ENCODE measurements at regions not wholly inside any gene's neighbourhood (a gene's known extent, or its start where the extent isn't known, plus 50 kb on each side); places are given as distances from the start of the nearest gene placed in this dataset.

DNA sequence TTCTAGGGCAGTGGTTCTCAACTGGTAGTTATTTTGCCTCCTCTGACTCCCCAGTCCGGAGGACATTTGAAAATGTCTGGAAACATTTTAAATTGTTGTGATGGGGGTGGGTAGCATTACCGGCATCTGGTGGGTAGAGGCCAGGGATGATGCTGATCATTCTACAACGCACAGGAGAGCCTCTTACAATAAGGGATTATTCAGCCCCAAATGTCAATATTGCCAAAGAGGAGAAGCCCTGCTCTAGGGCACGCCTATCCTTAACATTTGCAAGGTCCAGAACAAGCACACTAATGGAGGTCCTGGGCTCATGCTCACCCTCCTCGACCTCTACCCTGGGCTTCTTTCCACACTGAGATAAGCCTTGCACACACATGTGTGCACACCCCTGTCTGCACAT, 106.4 kb downstream of the MINAR1 start:
- TF ChIP-seq, protein P1, sequence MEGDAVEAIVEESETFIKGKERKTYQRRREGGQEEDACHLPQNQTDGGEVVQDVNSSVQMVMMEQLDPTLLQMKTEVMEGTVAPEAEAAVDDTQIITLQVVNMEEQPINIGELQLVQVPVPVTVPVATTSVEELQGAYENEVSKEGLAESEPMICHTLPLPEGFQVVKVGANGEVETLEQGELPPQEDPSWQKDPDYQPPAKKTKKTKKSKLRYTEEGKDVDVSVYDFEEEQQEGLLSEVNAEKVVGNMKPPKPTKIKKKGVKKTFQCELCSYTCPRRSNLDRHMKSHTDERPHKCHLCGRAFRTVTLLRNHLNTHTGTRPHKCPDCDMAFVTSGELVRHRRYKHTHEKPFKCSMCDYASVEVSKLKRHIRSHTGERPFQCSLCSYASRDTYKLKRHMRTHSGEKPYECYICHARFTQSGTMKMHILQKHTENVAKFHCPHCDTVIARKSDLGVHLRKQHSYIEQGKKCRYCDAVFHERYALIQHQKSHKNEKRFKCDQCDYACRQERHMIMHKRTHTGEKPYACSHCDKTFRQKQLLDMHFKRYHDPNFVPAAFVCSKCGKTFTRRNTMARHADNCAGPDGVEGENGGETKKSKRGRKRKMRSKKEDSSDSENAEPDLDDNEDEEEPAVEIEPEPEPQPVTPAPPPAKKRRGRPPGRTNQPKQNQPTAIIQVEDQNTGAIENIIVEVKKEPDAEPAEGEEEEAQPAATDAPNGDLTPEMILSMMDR (IDR thresholded peaks at IDR 0.05): no peak
- TF ChIP-seq EZH2 (IDR thresholded peaks at IDR 0.05; ENCODE audit: borderline replicate concordance, insufficient read depth, low read depth, low read length, poor library complexity, severe bottlenecking): no peak
- ChIA-PET POLR2A (no interaction called here), CTCF (no interaction called here)
- H3K4me3 Mint-ChIP-seq: no peak overlapping the region
- DNase-seq (no peak), ATAC-seq (ENCODE audit: low read depth) (no peak)
- H3K27ac Mint-ChIP-seq: no peak overlapping the region
- 83% methylated on average over 3 of the region's 5 CpGs for WGBS (ENCODE audit: insufficient coverage)
- H3K9ac ChIP-seq (ENCODE audit: low read length): no peak overlapping the region
- intact Hi-C loops (cut with micrococcal nuclease): no loop called here
- H3K27me3 ChIP-seq (replicated peaks in 1 of 4; ENCODE audit: control extremely low read depth in 1 of 4, control insufficient read depth in 3 of 4, insufficient read depth in 4 of 4, low read length in 3 of 4): peaks cover 0 to 4% (median 0%) of the 10 kb centered on the region in 4 experiments
- no peaks in the 10 kb centered on the region for H3K9me3 Mint-ChIP-seq (ENCODE audit: insufficient read depth)
- H4K20me1 ChIP-seq (ENCODE audit: control insufficient read depth, insufficient read depth, low read length, poor library complexity, severe bottlenecking): no peaks in the 10 kb centered on the region
- no peaks in the 10 kb centered on the region for H3K36me3 ChIP-seq (replicated peaks in 1 of 2; ENCODE audit: control extremely low read depth in 1 of 2, control insufficient read depth in 1 of 2, extremely low read depth in 1 of 2, insufficient read depth in 2 of 2, low read length in 1 of 2)
- no peak overlapping the region for H3K27ac ChIP-seq (ENCODE audit: low read length in 2 of 2)
- no peaks in the 10 kb centered on the region for H3K79me2 ChIP-seq (ENCODE audit: control insufficient read depth, insufficient read depth, low read length)
- H3K9me3 ChIP-seq (ENCODE audit: control extremely low read depth in 1 of 3, control insufficient read depth in 2 of 3, insufficient read depth in 1 of 3, low read length in 2 of 3): no peaks in the 10 kb centered on the region
- H2AFZ ChIP-seq (ENCODE audit: insufficient read depth, low read depth, low read length, poor library complexity, severe bottlenecking): no peak overlapping the region
- peaks cover 6% of the 10 kb centered on the region for H3K27me3 Mint-ChIP-seq
- H3K4me1 Mint-ChIP-seq: no peaks in the 10 kb centered on the region
- no peak overlapping the region for H3K4me3 ChIP-seq (ENCODE audit: control extremely low read depth in 1 of 5, extremely low read depth in 1 of 5, insufficient read depth in 1 of 5, low read depth in 2 of 5, low read length in 4 of 5)
- no peaks in the 10 kb centered on the region for H3K4me1 ChIP-seq (ENCODE audit: control insufficient read depth in 2 of 2, insufficient read depth in 2 of 2, low read length in 2 of 2)
- H3K4me2 ChIP-seq (replicated peaks; ENCODE audit: low read depth, low read length, poor library complexity, severe bottlenecking): no peak overlapping the region

DNA sequence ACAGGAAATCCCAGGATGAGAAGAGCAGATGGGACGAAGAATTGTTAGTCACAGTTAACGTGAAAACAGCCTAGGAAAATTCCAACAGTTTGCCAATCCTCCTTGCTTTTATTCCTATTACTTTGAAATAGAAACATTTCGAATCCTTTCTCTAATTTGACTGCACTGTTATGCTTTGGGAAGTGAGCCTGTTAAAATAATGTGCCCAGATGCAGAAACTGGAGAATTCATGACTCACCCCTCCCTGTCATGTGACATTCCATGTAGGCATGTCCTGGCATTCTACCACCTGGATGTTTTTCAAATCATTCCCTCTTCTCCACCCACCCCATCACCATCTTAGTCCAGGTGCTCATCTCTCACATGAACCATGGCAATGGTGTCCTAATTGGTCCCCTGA, 107.3 kb downstream of the MINAR1 start:
- Histone ChIP-seq H3K9ac (ENCODE audit: low read length) (no peak overlapping the region), H3K4me2 (replicated peaks; ENCODE audit: low read depth, low read length, poor library complexity, severe bottlenecking) (no peak overlapping the region), H3K9me3 (ENCODE audit: control extremely low read depth in 1 of 3, control insufficient read depth in 2 of 3, insufficient read depth in 1 of 3, low read length in 2 of 3) (no peaks in the 10 kb centered on the region), H2AFZ (ENCODE audit: insufficient read depth, low read depth, low read length, poor library complexity, severe bottlenecking) (no peak overlapping the region), H3K4me3 (ENCODE audit: control extremely low read depth in 1 of 5, extremely low read depth in 1 of 5, insufficient read depth in 1 of 5, low read depth in 2 of 5, low read length in 4 of 5) (no peak overlapping the region), H3K4me1 (ENCODE audit: control insufficient read depth in 2 of 2, insufficient read depth in 2 of 2, low read length in 2 of 2) (no peaks in the 10 kb centered on the region), H3K27ac (ENCODE audit: low read length in 2 of 2) (no peak overlapping the region), H3K27me3 (replicated peaks in 1 of 4; ENCODE audit: control extremely low read depth in 1 of 4, control insufficient read depth in 3 of 4, insufficient read depth in 4 of 4, low read length in 3 of 4) (peaks cover 0 to 4% (median 0%) of the 10 kb centered on the region in 4 experiments), H3K79me2 (ENCODE audit: control insufficient read depth, insufficient read depth, low read length) (no peaks in the 10 kb centered on the region), H4K20me1 (ENCODE audit: control insufficient read depth, insufficient read depth, low read length, poor library complexity, severe bottlenecking) (no peaks in the 10 kb centered on the region), H3K36me3 (replicated peaks in 1 of 2; ENCODE audit: control extremely low read depth in 1 of 2, control insufficient read depth in 1 of 2, extremely low read depth in 1 of 2, insufficient read depth in 2 of 2, low read length in 1 of 2) (no peaks in the 10 kb centered on the region)
- POLR2A ChIA-PET: no interaction called here
- Mint-ChIP-seq H3K4me3 (no peak overlapping the region), H3K9me3 (ENCODE audit: insufficient read depth) (no peaks in the 10 kb centered on the region), H3K4me1 (no peaks in the 10 kb centered on the region), H3K27ac (no peak overlapping the region), H3K27me3 (peaks cover 6% of the 10 kb centered on the region)
- CTCF ChIA-PET: no interaction called here
- DNase-seq: no peak
- intact Hi-C loops (cut with micrococcal nuclease): no loop called here
- TF ChIP-seq, protein P1 (IDR thresholded peaks at IDR 0.05): no peak
- no peak for TF ChIP-seq EZH2 (IDR thresholded peaks at IDR 0.05; ENCODE audit: borderline replicate concordance, insufficient read depth, low read depth, low read length, poor library complexity, severe bottlenecking)
- WGBS (ENCODE audit: insufficient coverage): no CpG with 5 or more reads among the region's 3 CpGs
- no peak for ATAC-seq (ENCODE audit: low read depth)

Data from B cell (primary cell).